Liver (tissue), 8 donors: ENCODE measurements at regions not wholly inside any gene's neighbourhood (a gene's known extent, or its start where the extent isn't known, plus 50 kb on each side); places are given as distances from the start of the nearest gene placed in this dataset.

Experiments used
- DNase-seq: peaks from one replicate; pipeline ENCODE4 v3.0.0-alpha.2; 2017; ENCODE audit warnings: low spot score
- H3K27ac ChIP-seq, 2 donors: one replicate each; pipeline ENCODE4 v1.7.0; 2013; ENCODE audit warnings: inconsistent platforms in 2 of 2, low read length in 2 of 2, control low read depth in 1 of 2, low read depth in 1 of 2, mild to moderate bottlenecking in 1 of 2
- H3K27me3 ChIP-seq, 4 donors: one replicate each; pipeline versions ENCODE4 v1.6.1 to v1.7.0; 2013; ENCODE audit warnings: low read length in 3 of 4, inconsistent platforms in 1 of 4, mild to moderate bottlenecking in 1 of 4, moderate library complexity in 1 of 4; ENCODE audit not compliant: control insufficient read depth in 4 of 4, insufficient read depth in 4 of 4
- H3K36me3 ChIP-seq, 4 donors: one replicate each; pipeline versions ENCODE4 v1.6.1 to v1.7.0; 2013; ENCODE audit warnings: low read length in 3 of 4, mild to moderate bottlenecking in 3 of 4, low read depth in 1 of 4, moderate library complexity in 1 of 4; ENCODE audit not compliant: control insufficient read depth in 4 of 4, insufficient read depth in 3 of 4
- H3K4me1 ChIP-seq, 4 donors: one replicate each; pipeline versions ENCODE4 v1.6.1 to v1.7.0; 2013; ENCODE audit warnings: low read length in 3 of 4, mild to moderate bottlenecking in 3 of 4, moderate library complexity in 1 of 4; ENCODE audit not compliant: control insufficient read depth in 4 of 4, insufficient read depth in 4 of 4
- H3K4me3 ChIP-seq, 3 donors: one replicate each; pipeline versions ENCODE4 v1.6.1 to v1.7.0; 2013; ENCODE audit warnings: low read length in 3 of 3, control low read depth in 1 of 3, low read depth in 1 of 3, mild to moderate bottlenecking in 1 of 3
- H3K9ac ChIP-seq, 2 donors: one replicate each; pipeline ENCODE4 v1.7.0; 2013; ENCODE audit warnings: low read length in 2 of 2, mild to moderate bottlenecking in 2 of 2, moderate library complexity in 2 of 2, control low read depth in 1 of 2, low read depth in 1 of 2
- H3K9me3 ChIP-seq, 4 donors: one replicate each; pipeline versions ENCODE4 v1.6.1 to v1.7.0; 2013; ENCODE audit warnings: low read length in 3 of 4; ENCODE audit not compliant: control insufficient read depth in 4 of 4
- EGR1 ChIP-seq, 2 donors: IDR thresholded peaks; 2 replicates each; pipeline ENCODE4 v1.6.1; 2016 to 2018; ENCODE audit warnings: antibody characterized with exemption in 2 of 2, low read depth in 2 of 2
- FOXA2 ChIP-seq: IDR thresholded peaks from 2 replicates; pipeline ENCODE4 v1.6.1; 2016; ENCODE audit warnings: antibody characterized with exemption
- GABPA ChIP-seq, 2 donors: IDR thresholded peaks in 1 of 2; conservative IDR thresholded peaks in 1 of 2; 2 replicates each; pipeline ENCODE4 v1.6.1; 2016; ENCODE audit warnings: antibody characterized with exemption in 2 of 2, mild to moderate bottlenecking in 1 of 2, moderate library complexity in 1 of 2
- HNF4A ChIP-seq, 2 donors: conservative IDR thresholded peaks; 2 replicates each; pipeline ENCODE4 v1.6.1; 2016; ENCODE audit warnings: antibody characterized with exemption in 2 of 2, mild to moderate bottlenecking in 2 of 2
- JUND ChIP-seq, 2 donors: IDR thresholded peaks; 2 replicates each; pipeline ENCODE4 v1.6.1; 2016; ENCODE audit warnings: antibody characterized with exemption in 2 of 2
- NR2F2 ChIP-seq: IDR thresholded peaks from 2 replicates; pipeline ENCODE4 v1.6.1; 2016; ENCODE audit warnings: antibody characterized with exemption
- RAD21 ChIP-seq, 2 donors: IDR thresholded peaks; 2 replicates each; pipeline ENCODE4 v1.6.1; 2016; ENCODE audit warnings: antibody characterized with exemption in 2 of 2, mild to moderate bottlenecking in 2 of 2
- RXRA ChIP-seq, 2 donors: IDR thresholded peaks; 2 replicates each; pipeline ENCODE4 v1.6.1; 2017 to 2018; ENCODE audit warnings: antibody characterized with exemption in 2 of 2, mild to moderate bottlenecking in 1 of 2
- SP1 ChIP-seq: IDR thresholded peaks from 2 replicates; pipeline ENCODE4 v1.6.1; 2018; ENCODE audit warnings: antibody characterized with exemption, mild to moderate bottlenecking
- TAF1 ChIP-seq: conservative IDR thresholded peaks from 2 replicates; pipeline ENCODE4 v1.6.1; 2016; ENCODE audit warnings: antibody characterized with exemption, mild to moderate bottlenecking
- YY1 ChIP-seq: IDR thresholded peaks from 2 replicates; pipeline ENCODE4 v1.6.1; 2016; ENCODE audit warnings: antibody characterized with exemption, mild to moderate bottlenecking
- WGBS: extraction: QIAGEN DNeasy Blood & Tissue Kit; methylation state at CpG from one replicate; pipeline ENCODE4 v1.1.7; 2013; 5-methylcytosine and 5-hydroxymethylcytosine counted together
- TF ChIP-seq, protein P1 (sequence below): IDR thresholded peaks from 2 replicates; pipeline ENCODE4 v1.6.1; 2016; ENCODE audit warnings: antibody characterized with exemption, mild to moderate bottlenecking
- TF ChIP-seq, protein P2 (sequence below): IDR thresholded peaks from 2 replicates; pipeline ENCODE4 v1.6.1; 2016; ENCODE audit warnings: antibody characterized with exemption
- TF ChIP-seq, protein P3 (sequence below): IDR thresholded peaks from 2 replicates; pipeline ENCODE4 v1.6.1; 2016; ENCODE audit warnings: antibody characterized with exemption
- TF ChIP-seq, protein P4 (sequence below): IDR thresholded peaks from 2 replicates; pipeline ENCODE4 v1.6.1; 2016; ENCODE audit warnings: antibody characterized with exemption
- TF ChIP-seq, protein P5 (sequence below): fragments of 150-350 bp; IDR thresholded peaks from 2 replicates; pipeline ENCODE4 v1.5.1; 2017; ENCODE audit warnings: improper control_type of control experiment, low read depth, low read length; ENCODE audit not compliant: missing input control
- donor health status: healthy.
- donor health status: healthy.
- donor health status: healthy.
- donor health status: healthy.
- donor health status: healthy.

DNA sequence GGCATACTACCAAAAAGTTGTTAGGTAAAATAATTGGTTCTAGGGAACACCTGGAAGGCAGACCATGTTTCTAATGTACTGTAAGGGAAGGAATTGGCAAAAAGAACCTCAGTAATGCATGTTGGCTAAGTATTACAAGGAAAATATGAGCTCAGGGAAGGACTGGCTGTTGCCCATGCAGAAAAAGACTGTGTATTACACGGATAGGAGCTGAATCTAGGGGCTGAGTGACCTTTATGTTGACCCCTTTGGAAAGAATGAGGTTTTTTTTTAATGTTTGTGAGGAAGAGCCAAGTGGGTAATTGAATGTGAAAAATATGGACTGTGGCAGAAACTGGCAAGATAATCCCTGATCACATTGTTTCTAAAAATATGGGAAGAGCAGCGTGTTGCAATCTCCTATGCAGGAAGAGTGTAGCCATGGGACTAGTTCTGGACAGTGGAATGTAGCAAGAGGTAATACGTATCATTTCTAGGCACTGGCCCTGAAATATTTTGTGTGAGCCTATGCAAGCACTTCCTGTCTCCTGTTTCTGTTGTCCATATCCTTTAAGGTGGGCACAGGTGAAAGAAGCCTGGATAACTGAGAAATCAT, 95.1 kb upstream of the CNTNAP4 start (continued):
- TF ChIP-seq, protein P1, sequence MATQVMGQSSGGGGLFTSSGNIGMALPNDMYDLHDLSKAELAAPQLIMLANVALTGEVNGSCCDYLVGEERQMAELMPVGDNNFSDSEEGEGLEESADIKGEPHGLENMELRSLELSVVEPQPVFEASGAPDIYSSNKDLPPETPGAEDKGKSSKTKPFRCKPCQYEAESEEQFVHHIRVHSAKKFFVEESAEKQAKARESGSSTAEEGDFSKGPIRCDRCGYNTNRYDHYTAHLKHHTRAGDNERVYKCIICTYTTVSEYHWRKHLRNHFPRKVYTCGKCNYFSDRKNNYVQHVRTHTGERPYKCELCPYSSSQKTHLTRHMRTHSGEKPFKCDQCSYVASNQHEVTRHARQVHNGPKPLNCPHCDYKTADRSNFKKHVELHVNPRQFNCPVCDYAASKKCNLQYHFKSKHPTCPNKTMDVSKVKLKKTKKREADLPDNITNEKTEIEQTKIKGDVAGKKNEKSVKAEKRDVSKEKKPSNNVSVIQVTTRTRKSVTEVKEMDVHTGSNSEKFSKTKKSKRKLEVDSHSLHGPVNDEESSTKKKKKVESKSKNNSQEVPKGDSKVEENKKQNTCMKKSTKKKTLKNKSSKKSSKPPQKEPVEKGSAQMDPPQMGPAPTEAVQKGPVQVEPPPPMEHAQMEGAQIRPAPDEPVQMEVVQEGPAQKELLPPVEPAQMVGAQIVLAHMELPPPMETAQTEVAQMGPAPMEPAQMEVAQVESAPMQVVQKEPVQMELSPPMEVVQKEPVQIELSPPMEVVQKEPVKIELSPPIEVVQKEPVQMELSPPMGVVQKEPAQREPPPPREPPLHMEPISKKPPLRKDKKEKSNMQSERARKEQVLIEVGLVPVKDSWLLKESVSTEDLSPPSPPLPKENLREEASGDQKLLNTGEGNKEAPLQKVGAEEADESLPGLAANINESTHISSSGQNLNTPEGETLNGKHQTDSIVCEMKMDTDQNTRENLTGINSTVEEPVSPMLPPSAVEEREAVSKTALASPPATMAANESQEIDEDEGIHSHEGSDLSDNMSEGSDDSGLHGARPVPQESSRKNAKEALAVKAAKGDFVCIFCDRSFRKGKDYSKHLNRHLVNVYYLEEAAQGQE = no peak
- no peak for TF ChIP-seq GABPA (IDR thresholded peaks at IDR 0.05 in 1 of 2, conservative IDR thresholded peaks at IDR 0.05 in 1 of 2)
- TF ChIP-seq, protein P2, sequence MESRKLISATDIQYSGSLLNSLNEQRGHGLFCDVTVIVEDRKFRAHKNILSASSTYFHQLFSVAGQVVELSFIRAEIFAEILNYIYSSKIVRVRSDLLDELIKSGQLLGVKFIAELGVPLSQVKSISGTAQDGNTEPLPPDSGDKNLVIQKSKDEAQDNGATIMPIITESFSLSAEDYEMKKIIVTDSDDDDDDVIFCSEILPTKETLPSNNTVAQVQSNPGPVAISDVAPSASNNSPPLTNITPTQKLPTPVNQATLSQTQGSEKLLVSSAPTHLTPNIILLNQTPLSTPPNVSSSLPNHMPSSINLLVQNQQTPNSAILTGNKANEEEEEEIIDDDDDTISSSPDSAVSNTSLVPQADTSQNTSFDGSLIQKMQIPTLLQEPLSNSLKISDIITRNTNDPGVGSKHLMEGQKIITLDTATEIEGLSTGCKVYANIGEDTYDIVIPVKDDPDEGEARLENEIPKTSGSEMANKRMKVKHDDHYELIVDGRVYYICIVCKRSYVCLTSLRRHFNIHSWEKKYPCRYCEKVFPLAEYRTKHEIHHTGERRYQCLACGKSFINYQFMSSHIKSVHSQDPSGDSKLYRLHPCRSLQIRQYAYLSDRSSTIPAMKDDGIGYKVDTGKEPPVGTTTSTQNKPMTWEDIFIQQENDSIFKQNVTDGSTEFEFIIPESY = no peak

DNA sequence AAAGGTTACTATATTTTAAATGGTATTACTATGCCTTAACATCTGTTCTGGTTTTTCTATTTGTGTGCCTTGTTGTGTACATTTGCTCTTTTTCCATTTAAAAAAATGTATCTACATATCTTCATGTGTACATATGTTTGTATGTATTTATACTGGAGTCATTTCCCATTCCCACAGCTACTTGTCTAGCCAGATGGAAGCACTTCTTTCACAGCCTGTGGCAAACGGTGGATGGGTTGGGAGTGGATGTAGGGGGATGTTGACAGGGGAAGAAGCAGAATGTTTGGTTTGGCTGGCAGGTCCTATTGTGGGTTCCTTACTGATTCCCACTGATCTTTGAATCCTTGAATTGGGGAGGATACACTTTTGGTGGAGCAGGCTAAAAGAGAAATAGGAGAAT, 93.6 kb upstream of the CNTNAP4 start:
- H3K9me3 ChIP-seq = peaks cover 0 to 4% (median 1%) of the 10 kb centered on the region in 4 donors
- WGBS = 37% methylated on average over 1 of the region's 1 CpG
- no peak for TF ChIP-seq FOXA2
- TF ChIP-seq, protein P3, sequence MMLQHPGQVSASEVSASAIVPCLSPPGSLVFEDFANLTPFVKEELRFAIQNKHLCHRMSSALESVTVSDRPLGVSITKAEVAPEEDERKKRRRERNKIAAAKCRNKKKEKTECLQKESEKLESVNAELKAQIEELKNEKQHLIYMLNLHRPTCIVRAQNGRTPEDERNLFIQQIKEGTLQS = no peak
- no peak for TF ChIP-seq YY1
- no peak for TF ChIP-seq SP1
- no peak for TF ChIP-seq JUND (IDR thresholded peaks at IDR 0.05)
- TF ChIP-seq RXRA (IDR thresholded peaks at IDR 0.05) = no peak
- TF ChIP-seq, protein P4, sequence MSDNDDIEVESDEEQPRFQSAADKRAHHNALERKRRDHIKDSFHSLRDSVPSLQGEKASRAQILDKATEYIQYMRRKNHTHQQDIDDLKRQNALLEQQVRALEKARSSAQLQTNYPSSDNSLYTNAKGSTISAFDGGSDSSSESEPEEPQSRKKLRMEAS = no peak
- no peak for TF ChIP-seq GABPA (IDR thresholded peaks at IDR 0.05 in 1 of 2, conservative IDR thresholded peaks at IDR 0.05 in 1 of 2)
- no peak for TF ChIP-seq HNF4A (conservative IDR thresholded peaks at IDR 0.05)
- TF ChIP-seq TAF1 = no peak
- TF ChIP-seq, protein P1 = no peak
- TF ChIP-seq, protein P2 = no peak
- no peak for TF ChIP-seq RAD21 (IDR thresholded peaks at IDR 0.05)
- no peak for TF ChIP-seq NR2F2
- no peak for TF ChIP-seq EGR1 (IDR thresholded peaks at IDR 0.05; ENCODE audit: low read depth in 2 of 2)
- TF ChIP-seq, protein P5, sequence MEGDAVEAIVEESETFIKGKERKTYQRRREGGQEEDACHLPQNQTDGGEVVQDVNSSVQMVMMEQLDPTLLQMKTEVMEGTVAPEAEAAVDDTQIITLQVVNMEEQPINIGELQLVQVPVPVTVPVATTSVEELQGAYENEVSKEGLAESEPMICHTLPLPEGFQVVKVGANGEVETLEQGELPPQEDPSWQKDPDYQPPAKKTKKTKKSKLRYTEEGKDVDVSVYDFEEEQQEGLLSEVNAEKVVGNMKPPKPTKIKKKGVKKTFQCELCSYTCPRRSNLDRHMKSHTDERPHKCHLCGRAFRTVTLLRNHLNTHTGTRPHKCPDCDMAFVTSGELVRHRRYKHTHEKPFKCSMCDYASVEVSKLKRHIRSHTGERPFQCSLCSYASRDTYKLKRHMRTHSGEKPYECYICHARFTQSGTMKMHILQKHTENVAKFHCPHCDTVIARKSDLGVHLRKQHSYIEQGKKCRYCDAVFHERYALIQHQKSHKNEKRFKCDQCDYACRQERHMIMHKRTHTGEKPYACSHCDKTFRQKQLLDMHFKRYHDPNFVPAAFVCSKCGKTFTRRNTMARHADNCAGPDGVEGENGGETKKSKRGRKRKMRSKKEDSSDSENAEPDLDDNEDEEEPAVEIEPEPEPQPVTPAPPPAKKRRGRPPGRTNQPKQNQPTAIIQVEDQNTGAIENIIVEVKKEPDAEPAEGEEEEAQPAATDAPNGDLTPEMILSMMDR = no peak

More for the DNA sequence above, 93.6 kb upstream of the CNTNAP4 start:
- Histone ChIP-seq H3K36me3 (no peaks in the 10 kb centered on the region), H3K4me3 (no peak overlapping the region), H3K27me3 (no peaks in the 10 kb centered on the region), H3K27ac (no peak overlapping the region), H3K4me1 (no peaks in the 10 kb centered on the region), H3K9ac (no peak overlapping the region)
- DNase-seq = no peak
